ENCODE measurements at regions not wholly inside any gene's neighbourhood (a gene's known extent, or its start where the extent isn't known, plus 50 kb on each side); places are given as distances from the start of the nearest gene placed in this dataset.

DNA sequence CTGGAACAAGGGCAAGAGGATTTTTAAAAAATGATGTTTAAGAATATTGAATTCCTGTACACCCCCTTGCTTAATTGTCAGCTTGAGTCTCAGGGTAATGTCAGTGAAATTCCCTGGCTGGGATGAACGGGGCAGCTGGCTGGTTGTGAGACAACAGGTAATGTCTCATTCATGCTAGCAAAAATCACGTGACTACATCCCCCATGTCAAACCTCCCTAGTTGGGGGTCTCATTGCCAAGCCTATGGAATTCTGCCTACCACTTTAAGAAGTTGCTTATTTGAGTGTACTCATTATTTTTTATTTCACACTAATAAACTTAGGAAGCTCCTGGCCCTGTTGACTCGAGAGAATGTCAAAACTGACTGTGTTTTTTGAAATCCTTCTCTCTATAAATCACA, 218.3 kb downstream of the ICOS start:
- in situ Hi-C loops (cut with MboI; ENCODE audit: low sequenced_read_pairs in 4 of 4): no loop called here

DNA sequence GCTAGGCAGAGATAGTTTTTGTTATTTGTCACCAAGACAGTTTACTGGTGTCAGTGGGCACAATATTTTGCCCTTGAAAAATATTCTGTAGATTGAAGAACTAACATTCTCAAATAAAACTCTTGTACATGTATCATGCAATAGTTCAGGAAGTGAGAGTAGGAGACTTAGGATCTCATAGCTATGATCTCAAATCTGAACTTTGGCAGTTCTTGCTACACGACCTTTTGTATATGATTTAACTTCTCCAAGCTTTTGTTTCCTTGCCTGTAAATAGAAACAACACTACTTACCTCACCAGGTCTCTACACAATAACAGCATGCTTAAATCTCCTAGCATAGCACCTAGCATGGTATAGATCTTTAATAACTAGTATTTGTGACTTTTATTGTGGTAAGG, 219.9 kb downstream of the ICOS start:
- in situ Hi-C loops (cut with MboI; ENCODE audit: low sequenced_read_pairs in 4 of 4) (no loop called here), intact Hi-C loops (cut with DNase I; ENCODE audit: low total_unique reads) (no loop called here)
- Histone ChIP-seq H3K27me3 (no peaks in the 10 kb centered on the region), H3K4me1 (no peaks in the 10 kb centered on the region), H3K27ac (no peak overlapping the region), H3K4me3 (no peak overlapping the region), H3K36me3 (no peaks in the 10 kb centered on the region), H3K9me3 (no peaks in the 10 kb centered on the region)
- ATAC-seq (no peak), DNase-seq (no peak)
- TF ChIP-seq, protein P1, sequence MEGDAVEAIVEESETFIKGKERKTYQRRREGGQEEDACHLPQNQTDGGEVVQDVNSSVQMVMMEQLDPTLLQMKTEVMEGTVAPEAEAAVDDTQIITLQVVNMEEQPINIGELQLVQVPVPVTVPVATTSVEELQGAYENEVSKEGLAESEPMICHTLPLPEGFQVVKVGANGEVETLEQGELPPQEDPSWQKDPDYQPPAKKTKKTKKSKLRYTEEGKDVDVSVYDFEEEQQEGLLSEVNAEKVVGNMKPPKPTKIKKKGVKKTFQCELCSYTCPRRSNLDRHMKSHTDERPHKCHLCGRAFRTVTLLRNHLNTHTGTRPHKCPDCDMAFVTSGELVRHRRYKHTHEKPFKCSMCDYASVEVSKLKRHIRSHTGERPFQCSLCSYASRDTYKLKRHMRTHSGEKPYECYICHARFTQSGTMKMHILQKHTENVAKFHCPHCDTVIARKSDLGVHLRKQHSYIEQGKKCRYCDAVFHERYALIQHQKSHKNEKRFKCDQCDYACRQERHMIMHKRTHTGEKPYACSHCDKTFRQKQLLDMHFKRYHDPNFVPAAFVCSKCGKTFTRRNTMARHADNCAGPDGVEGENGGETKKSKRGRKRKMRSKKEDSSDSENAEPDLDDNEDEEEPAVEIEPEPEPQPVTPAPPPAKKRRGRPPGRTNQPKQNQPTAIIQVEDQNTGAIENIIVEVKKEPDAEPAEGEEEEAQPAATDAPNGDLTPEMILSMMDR (IDR thresholded peaks at IDR 0.05 in 4 of 5, conservative IDR thresholded peaks at IDR 0.05 in 1 of 5): no peak
- no peak for TF ChIP-seq POLR2A (IDR thresholded peaks at IDR 0.05)

More for the DNA sequence above, 218.3 kb downstream of the ICOS start:
- intact Hi-C loops (cut with DNase I; ENCODE audit: low total_unique reads): no loop called here
- Histone ChIP-seq H3K27me3 (no peaks in the 10 kb centered on the region), H3K27ac (no peak overlapping the region), H3K36me3 (no peaks in the 10 kb centered on the region), H3K9me3 (no peaks in the 10 kb centered on the region), H3K4me1 (no peaks in the 10 kb centered on the region), H3K4me3 (no peak overlapping the region)
- no peak for DNase-seq
- TF ChIP-seq, protein P1 (IDR thresholded peaks at IDR 0.05 in 4 of 5, conservative IDR thresholded peaks at IDR 0.05 in 1 of 5): no peak
- TF ChIP-seq POLR2A (IDR thresholded peaks at IDR 0.05): no peak
- ATAC-seq: no peak

DNA sequence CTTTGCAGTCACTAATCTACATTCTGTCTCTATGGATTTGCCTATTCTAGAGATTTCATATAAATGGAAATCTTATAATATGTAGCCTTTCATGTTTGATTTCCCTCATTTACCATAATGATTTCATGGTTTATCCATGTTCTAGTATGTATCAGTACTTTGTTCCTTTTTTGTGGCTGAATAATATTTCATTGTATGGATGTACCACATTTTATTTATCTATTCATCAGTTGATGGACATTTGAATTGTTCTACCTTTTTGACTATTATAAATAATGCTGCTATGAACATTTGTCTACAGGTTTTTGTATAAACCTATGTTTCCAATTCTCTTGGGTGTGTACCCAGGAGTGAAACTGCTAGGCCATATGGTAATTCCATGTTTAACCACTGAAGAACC, 221.1 kb downstream of the ICOS start:
- ATAC-seq (no peak), DNase-seq (no peak)
- no peak overlapping the region for H3K27ac ChIP-seq
- no peaks in the 10 kb centered on the region for H3K9me3 ChIP-seq
- no peaks in the 10 kb centered on the region for H3K36me3 ChIP-seq
- TF ChIP-seq, protein P1 (IDR thresholded peaks at IDR 0.05 in 4 of 5, conservative IDR thresholded peaks at IDR 0.05 in 1 of 5): no peak
- TF ChIP-seq POLR2A (IDR thresholded peaks at IDR 0.05): no peak
- H3K4me1 ChIP-seq: no peaks in the 10 kb centered on the region
- no peak overlapping the region for H3K4me3 ChIP-seq
- H3K27me3 ChIP-seq: no peaks in the 10 kb centered on the region
- intact Hi-C loops (cut with DNase I; ENCODE audit: low total_unique reads) (no loop called here), in situ Hi-C loops (cut with MboI; ENCODE audit: low sequenced_read_pairs in 4 of 4) (no loop called here)

DNA sequence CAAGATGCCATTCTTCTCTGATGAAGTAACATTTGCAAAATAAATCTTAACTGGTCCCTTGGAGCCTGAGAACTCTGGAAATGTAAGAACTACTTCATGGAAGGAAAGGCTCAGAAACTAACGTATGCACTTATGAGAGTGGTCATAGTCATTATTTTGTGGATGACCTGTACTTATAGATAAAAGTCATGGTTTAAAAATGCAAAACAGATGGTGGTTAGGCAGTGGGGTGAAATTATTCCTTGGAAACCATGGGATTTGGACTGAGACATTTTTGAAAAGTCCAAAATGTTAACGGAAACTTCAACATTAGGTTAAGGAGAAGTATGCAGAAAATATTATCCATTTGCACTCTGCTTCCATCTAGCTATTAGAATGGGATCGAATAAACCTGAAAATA, 223.0 kb downstream of the ICOS start:
- no peak for ATAC-seq
- DNase-seq: no peak
- Histone ChIP-seq H3K4me3 (no peak overlapping the region), H3K27ac (no peak overlapping the region), H3K27me3 (no peaks in the 10 kb centered on the region), H3K36me3 (no peaks in the 10 kb centered on the region), H3K9me3 (no peaks in the 10 kb centered on the region), H3K4me1 (no peaks in the 10 kb centered on the region)
- in situ Hi-C loops (cut with MboI; ENCODE audit: low sequenced_read_pairs in 4 of 4): no loop called here
- intact Hi-C loops (cut with DNase I; ENCODE audit: low total_unique reads): no loop called here
- no peak for TF ChIP-seq POLR2A (IDR thresholded peaks at IDR 0.05)
- TF ChIP-seq, protein P1 (IDR thresholded peaks at IDR 0.05 in 4 of 5, conservative IDR thresholded peaks at IDR 0.05 in 1 of 5): no peak

DNA sequence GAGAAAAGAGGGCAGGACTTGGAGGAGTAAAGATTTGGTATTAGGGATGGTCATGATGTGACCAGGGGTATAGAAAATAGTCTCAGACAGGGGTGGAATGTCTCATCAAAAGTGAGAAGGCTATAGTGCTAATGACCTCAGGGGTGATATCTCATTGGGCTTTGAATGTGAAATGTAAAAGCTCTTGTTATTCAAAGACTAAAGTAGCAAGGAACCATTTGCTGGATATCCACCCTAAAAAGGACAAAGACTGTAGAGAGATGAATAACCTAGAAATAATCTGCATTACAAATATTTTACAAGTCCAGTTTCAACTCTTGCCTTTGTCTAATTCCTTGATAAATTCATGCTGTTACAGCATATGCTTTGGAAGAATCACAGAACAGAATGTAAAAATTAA, 224.4 kb downstream of the ICOS start:
- TF ChIP-seq, protein P1 (IDR thresholded peaks at IDR 0.05 in 4 of 5, conservative IDR thresholded peaks at IDR 0.05 in 1 of 5): no peak
- ATAC-seq (no peak), DNase-seq (no peak)
- Histone ChIP-seq H3K4me1 (no peaks in the 10 kb centered on the region), H3K27ac (no peak overlapping the region), H3K36me3 (no peaks in the 10 kb centered on the region), H3K4me3 (no peak overlapping the region), H3K27me3 (no peaks in the 10 kb centered on the region), H3K9me3 (no peaks in the 10 kb centered on the region)
- in situ Hi-C loops (cut with MboI; ENCODE audit: low sequenced_read_pairs in 4 of 4): no loop called here
- intact Hi-C loops (cut with DNase I; ENCODE audit: low total_unique reads): no loop called here
